Kidney epithelial cell (primary cell): ENCODE measurements at regions not wholly inside any gene's neighbourhood (a gene's known extent, or its start where the extent isn't known, plus 50 kb on each side); places are given as distances from the start of the nearest gene placed in this dataset.
A peak's percentile ranks its signal among the peaks of the same experiment; 100 is the strongest.

Source experiments
- DNase-seq: peaks from one replicate; pipeline ENCODE4 v3.0.0-alpha.2; 2010; ENCODE audit warnings: low read depth
- H3K27me3 ChIP-seq: 2 replicates; pipeline ENCODE4 v1.6.0; 2011; ENCODE audit warnings: low read length; ENCODE audit not compliant: control insufficient read depth, insufficient read depth
- H3K36me3 ChIP-seq: 2 replicates; pipeline ENCODE4 v1.5.1; 2011; ENCODE audit warnings: low read length; ENCODE audit not compliant: control insufficient read depth, insufficient read depth
- H3K4me3 ChIP-seq: 2 replicates; pipeline ENCODE4 v1.5.1; 2011; ENCODE audit warnings: low read depth, mild to moderate bottlenecking, control low read depth, low read length
- CTCF ChIP-seq: IDR thresholded peaks from 2 replicates; pipeline ENCODE4 v1.5.1; 2011; ENCODE audit warnings: mild to moderate bottlenecking, moderate library complexity, low read length, control low read depth, inconsistent platforms; ENCODE audit not compliant: insufficient read depth, poor library complexity, severe bottlenecking

GRCh38 chr6:98116455-98116854 lies 717.9 kb upstream of the POU3F2 start:
- H3K4me3 ChIP-seq = no peak overlapping the region
- no peaks in the 10 kb centered on the region for H3K36me3 ChIP-seq
- H3K27me3 ChIP-seq = peaks cover 2% of the 10 kb centered on the region
- no peak for TF ChIP-seq CTCF
- no peak for DNase-seq

- Histone ChIP-seq H3K27me3 (peaks cover 2% of the 10 kb centered on the region), H3K4me3 (no peak overlapping the region), H3K36me3 (no peaks in the 10 kb centered on the region)
- no peak for DNase-seq
- TF ChIP-seq CTCF = no peak
Observed at GRCh38 chr6:98117068-98117467, 717.3 kb upstream of the POU3F2 start.

DNA sequence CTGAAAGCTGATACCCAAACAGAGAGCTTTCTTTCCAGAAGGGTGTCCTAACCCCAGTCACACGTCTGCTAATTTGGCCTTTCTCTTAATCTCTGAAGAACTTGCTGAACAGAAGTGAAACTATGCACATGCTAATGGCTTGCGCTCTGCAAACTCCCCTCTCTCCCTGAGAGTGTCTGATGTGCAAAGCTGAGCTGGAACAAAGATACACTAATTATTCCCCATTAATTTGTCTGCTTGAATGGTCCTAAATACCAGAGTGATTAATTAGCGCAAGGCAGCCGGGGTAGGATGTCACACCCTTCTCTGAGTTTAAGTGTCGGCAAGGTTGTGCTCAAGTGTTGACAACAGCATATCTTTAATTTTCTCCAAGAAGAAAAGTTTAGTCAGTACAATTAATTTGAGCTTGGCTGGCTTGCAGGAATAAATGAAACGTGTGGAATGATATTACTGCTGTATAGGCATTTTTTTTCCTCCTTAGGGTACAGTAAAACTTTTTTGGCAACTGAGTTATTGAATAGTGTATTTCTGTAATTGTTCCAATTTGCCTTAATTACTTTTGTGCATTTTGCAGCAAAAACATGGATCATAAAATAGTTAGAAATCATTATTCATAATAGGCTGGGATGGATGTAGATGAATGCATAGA lies 715.9 kb upstream of the POU3F2 start:
- no peaks in the 10 kb centered on the region for H3K36me3 ChIP-seq
- H3K27me3 ChIP-seq = peaks cover 2% of the 10 kb centered on the region
- H3K4me3 ChIP-seq = no peak overlapping the region
- DNase-seq = no peak
- TF ChIP-seq CTCF = no peak

- TF ChIP-seq CTCF = no peak
- peak; percentile 2 for DNase-seq
- Histone ChIP-seq H3K27me3 (no peaks in the 10 kb centered on the region), H3K36me3 (no peaks in the 10 kb centered on the region), H3K4me3 (no peak overlapping the region)
Observed at GRCh38 chr6:98124171-98124570, 710.2 kb upstream of the POU3F2 start.

GRCh38 chr6:98131290-98131990 lies 702.9 kb upstream of the POU3F2 start:
- no peak for DNase-seq
- no peaks in the 10 kb centered on the region for H3K36me3 ChIP-seq
- H3K4me3 ChIP-seq = no peak overlapping the region
- H3K27me3 ChIP-seq = no peaks in the 10 kb centered on the region
- no peak for TF ChIP-seq CTCF

- Histone ChIP-seq H3K27me3 (no peaks in the 10 kb centered on the region), H3K36me3 (no peaks in the 10 kb centered on the region)
- TF ChIP-seq CTCF = no peak
Observed at GRCh38 chr6:98136333-98136732, 698.0 kb upstream of the POU3F2 start.

More at GRCh38 chr6:98136333-98136732, 698.0 kb upstream of the POU3F2 start:
- no peak for DNase-seq
- no peak overlapping the region for H3K4me3 ChIP-seq
